Ascending aorta (tissue), 2 donors: ENCODE measurements at regions not wholly inside any gene's neighbourhood (a gene's known extent, or its start where the extent isn't known, plus 50 kb on each side); places are given as distances from the start of the nearest gene placed in this dataset.

Experiments used
- DNase-seq, 2 donors: peaks; one replicate each; pipeline ENCODE4 v3.0.0-alpha.2; 2019; ENCODE audit warnings: low spot score in 2 of 2
- H3K27ac ChIP-seq, 2 donors: fragments of 200-600 bp; sonication (generic); one replicate each; pipeline ENCODE4 v1.5.1; 2016 to 2017; ENCODE audit warnings: mild to moderate bottlenecking in 1 of 2
- H3K27me3 ChIP-seq: fragments of 200-600 bp; sonication (generic); one replicate; pipeline ENCODE4 v1.5.1; 2017
- H3K36me3 ChIP-seq, 2 donors: fragments of 200-600 bp; sonication (generic); one replicate each; pipeline ENCODE4 v1.5.1; 2016
- H3K4me1 ChIP-seq, 2 donors: fragments of 200-600 bp; sonication (generic); one replicate each; pipeline ENCODE4 v1.5.1; 2016 to 2017; ENCODE audit warnings: mild to moderate bottlenecking in 1 of 2
- H3K4me3 ChIP-seq, 2 donors: fragments of 200-600 bp; sonication (generic); one replicate each; pipeline ENCODE4 v1.5.1; 2016 to 2017; ENCODE audit warnings: mild to moderate bottlenecking in 1 of 2
- H3K9me3 ChIP-seq, 2 donors: fragments of 200-600 bp; sonication (generic); one replicate each; pipeline ENCODE4 v1.5.1; 2016
- intact Hi-C: fragments of 100-400 bp; cut with DNase I; formaldehyde crosslinking; loops from one replicate; pipeline ENCODE4 v1.15.1; 2023
- TF ChIP-seq, protein P1 (sequence below), 3 experiments: fragments of 200-600 bp in 2 of 3; fragments of 450-650 bp in 1 of 3; sonication (generic) in 2 of 3; IDR thresholded peaks; one replicate each; pipeline ENCODE4 v1.5.1; 2016 to 2019; ENCODE audit warnings: antibody characterized with exemption in 3 of 3, mild to moderate bottlenecking in 1 of 3, moderate library complexity in 1 of 3

DNA sequence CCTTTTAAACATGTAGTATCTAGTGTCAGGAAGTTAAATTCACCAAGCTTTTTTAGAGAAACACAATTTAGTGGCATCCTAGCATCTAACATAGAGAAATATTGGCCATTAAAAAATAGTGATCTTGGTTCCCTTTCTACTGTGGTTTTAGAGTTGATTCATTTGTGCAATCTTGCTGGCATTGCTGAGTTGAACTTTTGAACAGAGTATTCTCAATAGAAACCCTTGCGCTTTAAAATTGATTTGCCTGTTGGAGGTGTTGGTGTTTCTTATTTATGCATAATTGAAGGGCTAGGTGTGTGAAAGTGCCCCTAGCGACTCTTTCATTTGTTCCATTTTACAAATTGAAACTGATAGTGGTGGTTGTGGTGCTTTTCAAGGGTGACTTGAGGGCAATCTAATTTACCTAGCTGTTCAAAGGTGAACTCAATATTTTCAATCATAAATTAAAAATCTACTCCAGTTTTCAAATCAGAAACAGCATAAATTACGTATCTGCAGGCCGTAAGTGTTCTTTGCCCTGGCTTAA is 73.0 kb upstream of the MPDZ start:
- DNase-seq = no peak
- intact Hi-C loops = loop anchor here (5.0 to 10.0 kb wide), 3 partner anchors 75 to 1412 kb away; no protein-coding TSS in a partner anchor

DNA sequence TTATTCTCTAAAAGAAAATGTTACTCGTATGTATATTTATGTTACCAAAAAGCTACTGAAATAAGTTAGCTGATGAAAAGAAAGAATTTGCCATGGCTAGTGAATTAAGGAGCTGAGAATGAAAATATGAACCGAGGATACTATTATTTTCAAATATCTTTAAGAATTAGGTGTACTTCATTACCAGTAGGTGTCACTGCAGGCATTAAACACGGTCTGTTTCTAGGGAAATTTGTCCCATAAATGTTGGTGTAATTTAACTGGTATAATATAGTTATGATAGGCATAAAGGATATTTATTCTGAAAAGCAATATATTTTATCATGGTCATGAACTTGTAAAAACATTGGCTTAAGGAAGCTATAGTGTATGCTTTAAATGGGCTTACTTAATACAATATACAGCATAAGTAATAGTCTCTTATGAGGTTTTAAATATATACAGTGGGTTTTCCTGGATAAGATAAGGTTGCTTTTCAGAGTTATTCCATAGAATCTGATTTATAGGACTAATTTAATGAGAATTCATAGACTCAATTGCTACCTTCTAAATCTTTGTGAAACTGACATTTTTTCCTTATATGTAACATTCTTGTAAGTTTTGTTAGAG is 72.4 kb upstream of the MPDZ start:
- Histone ChIP-seq H3K27ac (no peak overlapping the region), H3K36me3 (no peaks in the 10 kb centered on the region), H3K27me3 (no peaks in the 10 kb centered on the region), H3K4me3 (no peak overlapping the region), H3K4me1 (no peaks in the 10 kb centered on the region), H3K9me3 (no peaks in the 10 kb centered on the region)
- DNase-seq = no peak
- intact Hi-C loops = loop anchor here (5.0 to 10.0 kb wide), 3 partner anchors 75 to 1413 kb away; no protein-coding TSS in a partner anchor
- TF ChIP-seq, protein P1, sequence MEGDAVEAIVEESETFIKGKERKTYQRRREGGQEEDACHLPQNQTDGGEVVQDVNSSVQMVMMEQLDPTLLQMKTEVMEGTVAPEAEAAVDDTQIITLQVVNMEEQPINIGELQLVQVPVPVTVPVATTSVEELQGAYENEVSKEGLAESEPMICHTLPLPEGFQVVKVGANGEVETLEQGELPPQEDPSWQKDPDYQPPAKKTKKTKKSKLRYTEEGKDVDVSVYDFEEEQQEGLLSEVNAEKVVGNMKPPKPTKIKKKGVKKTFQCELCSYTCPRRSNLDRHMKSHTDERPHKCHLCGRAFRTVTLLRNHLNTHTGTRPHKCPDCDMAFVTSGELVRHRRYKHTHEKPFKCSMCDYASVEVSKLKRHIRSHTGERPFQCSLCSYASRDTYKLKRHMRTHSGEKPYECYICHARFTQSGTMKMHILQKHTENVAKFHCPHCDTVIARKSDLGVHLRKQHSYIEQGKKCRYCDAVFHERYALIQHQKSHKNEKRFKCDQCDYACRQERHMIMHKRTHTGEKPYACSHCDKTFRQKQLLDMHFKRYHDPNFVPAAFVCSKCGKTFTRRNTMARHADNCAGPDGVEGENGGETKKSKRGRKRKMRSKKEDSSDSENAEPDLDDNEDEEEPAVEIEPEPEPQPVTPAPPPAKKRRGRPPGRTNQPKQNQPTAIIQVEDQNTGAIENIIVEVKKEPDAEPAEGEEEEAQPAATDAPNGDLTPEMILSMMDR (IDR thresholded peaks at IDR 0.05) = peak; percentile 36 to 62 (median 45)

More for the DNA sequence above, 73.0 kb upstream of the MPDZ start:
- H3K9me3 ChIP-seq = no peaks in the 10 kb centered on the region
- TF ChIP-seq, protein P1 (IDR thresholded peaks at IDR 0.05) = no peak
- H3K4me1 ChIP-seq = no peaks in the 10 kb centered on the region
- no peak overlapping the region for H3K27ac ChIP-seq
- no peaks in the 10 kb centered on the region for H3K36me3 ChIP-seq
- no peak overlapping the region for H3K4me3 ChIP-seq
- no peaks in the 10 kb centered on the region for H3K27me3 ChIP-seq

DNA sequence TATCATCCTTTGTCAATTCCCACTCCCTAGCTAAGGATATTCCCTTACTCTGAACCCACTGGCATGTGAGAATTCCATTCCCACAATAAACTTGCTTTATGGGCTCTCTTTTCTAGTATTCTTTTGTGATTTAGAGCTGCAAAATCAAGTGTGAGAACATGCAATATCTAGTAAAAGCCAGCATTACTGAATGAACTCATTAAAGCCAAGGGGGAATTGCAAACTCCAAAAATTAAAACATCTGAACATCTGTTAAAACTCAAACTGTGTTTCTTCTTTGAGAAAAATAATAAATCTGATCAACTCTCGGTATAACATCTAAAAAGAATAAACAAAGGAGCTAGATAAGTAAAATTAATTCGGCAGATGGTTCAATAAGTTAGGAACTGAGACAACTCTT is 53.1 kb upstream of the MPDZ start:
- H3K27me3 ChIP-seq = no peaks in the 10 kb centered on the region
- intact Hi-C loops = no loop called here
- no peak for DNase-seq
- peaks cover 3 to 4% of the 10 kb centered on the region in 2 donors for H3K4me1 ChIP-seq
- H3K4me3 ChIP-seq = no peak overlapping the region
- no peaks in the 10 kb centered on the region for H3K36me3 ChIP-seq
- TF ChIP-seq, protein P1 (IDR thresholded peaks at IDR 0.05) = no peak
- H3K9me3 ChIP-seq = no peaks in the 10 kb centered on the region
- no peak overlapping the region for H3K27ac ChIP-seq

DNA sequence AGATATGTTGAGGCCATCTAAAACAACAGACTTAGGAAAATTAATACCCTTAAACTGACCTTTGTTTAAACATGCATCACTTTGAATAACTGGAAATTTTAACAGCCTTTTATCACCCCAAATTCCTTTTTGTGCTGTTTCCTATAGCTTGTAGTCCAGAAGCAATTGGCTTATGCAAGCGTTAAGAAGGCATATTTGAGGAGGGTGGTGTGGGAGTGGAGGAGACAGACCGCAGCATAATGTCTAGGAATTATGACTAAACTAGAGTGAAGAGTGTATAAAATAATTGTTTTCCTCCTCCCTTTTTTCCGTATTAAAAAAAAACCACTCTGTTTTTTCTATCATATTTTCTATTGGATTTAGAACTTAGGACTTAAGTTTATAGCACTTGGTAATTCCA is 51.8 kb upstream of the MPDZ start:
- intact Hi-C loops = no loop called here
- H3K4me3 ChIP-seq = no peak overlapping the region
- H3K27ac ChIP-seq = no peak overlapping the region

DNA sequence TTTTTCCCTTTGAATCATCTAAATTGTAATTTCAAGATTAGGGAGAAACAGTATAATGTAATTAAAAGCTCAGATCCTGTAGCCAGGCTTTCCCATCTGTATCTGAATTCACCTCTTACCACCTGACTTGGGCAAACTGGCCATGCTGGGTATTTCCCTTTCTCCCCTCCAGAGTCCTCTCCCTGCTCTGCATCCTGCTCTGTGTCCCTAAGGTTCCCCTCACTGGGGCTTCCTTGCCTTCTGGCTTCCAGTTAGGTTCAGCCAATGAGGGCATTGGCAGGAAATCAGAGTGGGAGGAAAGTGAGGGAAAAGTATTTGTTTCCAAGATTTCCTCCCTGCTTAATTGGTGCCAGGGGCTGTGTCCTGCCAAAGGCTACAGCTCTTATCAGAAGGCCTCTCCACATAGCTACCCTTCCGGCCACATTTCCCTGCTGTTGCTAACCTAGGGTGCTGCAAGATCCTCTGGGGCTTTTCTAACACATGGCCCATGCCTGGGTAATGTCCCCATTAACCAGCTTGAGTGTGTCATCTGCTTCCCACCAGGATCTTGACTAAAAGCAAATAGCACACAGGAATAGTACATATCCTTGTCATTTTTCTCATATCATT is 51.0 kb upstream of the MPDZ start:
- TF ChIP-seq, protein P1 (IDR thresholded peaks at IDR 0.05) = no peak
- intact Hi-C loops = no loop called here
- no peak overlapping the region for H3K27ac ChIP-seq
- H3K9me3 ChIP-seq = no peaks in the 10 kb centered on the region
- DNase-seq = peak in 1 of 2 donors; percentile 65
- H3K4me1 ChIP-seq = peaks cover 3 to 4% of the 10 kb centered on the region in 2 donors
- no peaks in the 10 kb centered on the region for H3K36me3 ChIP-seq
- H3K4me3 ChIP-seq = no peak overlapping the region
- H3K27me3 ChIP-seq = no peaks in the 10 kb centered on the region

More for the DNA sequence above, 51.8 kb upstream of the MPDZ start:
- DNase-seq = no peak
- TF ChIP-seq, protein P1 (IDR thresholded peaks at IDR 0.05) = no peak
- Histone ChIP-seq H3K36me3 (no peaks in the 10 kb centered on the region), H3K4me1 (peaks cover 3 to 4% of the 10 kb centered on the region in 2 donors), H3K27me3 (no peaks in the 10 kb centered on the region), H3K9me3 (no peaks in the 10 kb centered on the region)
